HCT116 (cell line): ENCODE measurements at regions not wholly inside any gene's neighbourhood (a gene's known extent, or its start where the extent isn't known, plus 50 kb on each side); places are given as distances from the start of the nearest gene placed in this dataset.
"Not testable (repeated sequence)": the region's sequence is repeated elsewhere in the genome, so short reads cannot be mapped to it uniquely, and the experiment has no call there.

ENCODE experiments used
- ATAC-seq: fragments of 200-7000 bp; cut with Tn5 transposase; 2 replicates; pipeline ENCODE4 v1.9.1; 2020; ENCODE audit warnings: mild to moderate bottlenecking, moderate library complexity
- BruUV-seq: library from RNA; stranded (reverse); fragments of 400-500 nt; replicated peaks from 2 replicates; lab custom pipeline; 2021; lab: Mats Ljungman, UMichigan
- CTCF ChIA-PET: fragments of 300-600 bp; sonication (Branson Sonifier 250); formaldehyde crosslinking; loops from one replicate; lab custom pipeline; 2021; ENCODE audit warnings: antibody characterized with exemption; lab: Charles Lee
- POLR2A ChIA-PET: fragments of 300-600, 350-600 bp; sonication (Branson Sonifier 250); formaldehyde crosslinking; loops from one replicate; lab custom pipeline; 2021; ENCODE audit warnings: antibody characterized with exemption; lab: Charles Lee
- RAD21 ChIA-PET, 2 experiments: fragments of 300-600 bp; sonication (Branson Sonifier 250); formaldehyde crosslinking; loops; one replicate each; lab custom pipeline; 2023; ENCODE audit warnings: low total read pairs in 2 of 2; ENCODE audit not compliant: uncharacterized antibody in 2 of 2, unreplicated experiment in 2 of 2, low non-redundant PET in 1 of 2; lab: Charles Lee
- DNase-seq: peaks from one replicate; pipeline ENCODE4 v3.0.0-alpha.2; 2010; ENCODE audit warnings: low read depth, low spot score
- H2AFZ ChIP-seq: fragments of 200-600 bp; shearing (Covaris generic), sonication (generic); 2 replicates; pipeline ENCODE4 v1.6.1; 2017; ENCODE audit warnings: low read depth, mixed run types, mixed read lengths, antibody characterized with exemption, low read length; ENCODE audit not compliant: poor library complexity, severe bottlenecking
- H3K27ac ChIP-seq: 2 replicates; pipeline ENCODE4 v1.5.1; 2012; ENCODE audit warnings: low read depth, low read length
- H3K27me3 ChIP-seq: fragments of 200-600 bp; sonication (generic); 2 replicates; pipeline ENCODE4 v1.6.1; 2016; ENCODE audit warnings: mixed run types, low read length, mixed read lengths; ENCODE audit not compliant: insufficient read depth
- H3K36me3 ChIP-seq, 2 experiments: fragments of 200-500 bp in 1 of 2; fragments of 200-600 bp in 1 of 2; sonication (Bioruptor generic) in 1 of 2; sonication (generic) in 1 of 2; 2 replicates each; pipeline versions ENCODE4 v1.5.1 to v1.6.1; 2014 to 2016; ENCODE audit warnings: low read length in 2 of 2, inconsistent platforms in 1 of 2, mixed read lengths in 1 of 2, mixed run types in 1 of 2; ENCODE audit not compliant: insufficient read depth in 2 of 2, control insufficient read depth in 1 of 2
- H3K4me1 ChIP-seq, 2 experiments: fragments of 200-600 bp in 1 of 2; sonication (generic) in 1 of 2; 2 replicates each; pipeline versions ENCODE4 v1.5.1 to v1.6.1; 2012 to 2017; ENCODE audit warnings: low read length in 2 of 2, inconsistent platforms in 1 of 2, mild to moderate bottlenecking in 1 of 2, mixed read lengths in 1 of 2, mixed run types in 1 of 2, moderate library complexity in 1 of 2; ENCODE audit not compliant: insufficient read depth in 2 of 2, control insufficient read depth in 1 of 2
- H3K4me2 ChIP-seq: fragments of 200-600 bp; sonication (generic); 2 replicates; pipeline ENCODE4 v1.6.1; 2017; ENCODE audit warnings: mixed run types, low read length, mixed read lengths
- H3K4me3 ChIP-seq, 2 experiments: fragments of 200-600 bp in 1 of 2; sonication (generic) in 1 of 2; replicated peaks in 1 of 2; 2 replicates each; pipeline ENCODE4 v1.5.1; 2011 to 2016; ENCODE audit warnings: low read length in 2 of 2, control low read depth in 1 of 2, low read depth in 1 of 2, mild to moderate bottlenecking in 1 of 2, mixed read lengths in 1 of 2, mixed run types in 1 of 2
- H3K79me2 ChIP-seq: fragments of 200-600 bp; sonication (generic); 2 replicates; pipeline ENCODE4 v1.6.1; 2017; ENCODE audit warnings: mild to moderate bottlenecking, mixed run types, low read length, moderate library complexity, mixed read lengths; ENCODE audit not compliant: insufficient read depth
- H3K9ac ChIP-seq: fragments of 200-600 bp; sonication (generic); 2 replicates; pipeline ENCODE4 v1.6.1; 2016; ENCODE audit warnings: low read length, mixed read lengths
- H3K9me2 ChIP-seq: fragments of 200-600 bp; sonication (generic), shearing (Covaris generic); 2 replicates; pipeline ENCODE4 v1.6.1; 2017; ENCODE audit warnings: mixed run types, mild to moderate bottlenecking, moderate library complexity; ENCODE audit not compliant: insufficient read depth
- H3K9me3 ChIP-seq, 2 experiments: fragments of 200-500 bp in 1 of 2; fragments of 200-600 bp in 1 of 2; sonication (Bioruptor generic) in 1 of 2; sonication (generic) in 1 of 2; 2 replicates each; pipeline ENCODE4 v1.6.1; 2014 to 2017; ENCODE audit warnings: low read length in 2 of 2, mixed read lengths in 2 of 2, inconsistent platforms in 1 of 2, low read depth in 1 of 2, mild to moderate bottlenecking in 1 of 2, mixed run types in 1 of 2, moderate library complexity in 1 of 2; ENCODE audit not compliant: control insufficient read depth in 1 of 2, insufficient read depth in 1 of 2
- H4K20me1 ChIP-seq: fragments of 200-600 bp; sonication (generic), shearing (Covaris generic); 2 replicates; pipeline ENCODE4 v1.6.1; 2017; ENCODE audit warnings: mixed run types, mild to moderate bottlenecking, moderate library complexity; ENCODE audit not compliant: insufficient read depth
- CBX3 ChIP-seq: IDR thresholded peaks from 2 replicates; pipeline ENCODE4 v1.6.1; 2012; ENCODE audit warnings: low read depth
- CEBPB ChIP-seq: IDR thresholded peaks from 2 replicates; pipeline ENCODE4 v1.6.1; 2012; ENCODE audit warnings: low read depth
- EGR1 ChIP-seq: IDR thresholded peaks from 2 replicates; pipeline ENCODE4 v1.6.1; 2012; ENCODE audit warnings: low read depth
- ELF1 ChIP-seq: IDR thresholded peaks from 2 replicates; pipeline ENCODE4 v1.6.1; 2012; ENCODE audit warnings: low read depth, borderline replicate concordance
- EZH2 ChIP-seq: fragments of 200-600 bp; sonication (generic); IDR thresholded peaks from 2 replicates; pipeline ENCODE4 v1.6.1; 2017; ENCODE audit warnings: antibody characterized with exemption, mixed run types
- EZH2phosphoT487 ChIP-seq: fragments of 200-600 bp; IDR thresholded peaks from 2 replicates; pipeline ENCODE4 v1.6.1; 2018; ENCODE audit warnings: antibody characterized with exemption, borderline replicate concordance
- FOSL1 ChIP-seq: IDR thresholded peaks from 2 replicates; pipeline ENCODE4 v1.6.1; 2012; ENCODE audit warnings: low read depth
- POLR2AphosphoS5 ChIP-seq: IDR thresholded peaks from 2 replicates; pipeline ENCODE4 v1.6.1; 2011; ENCODE audit warnings: mild to moderate bottlenecking, low read depth, low read length, moderate library complexity
- RAD21 ChIP-seq: IDR thresholded peaks from 2 replicates; pipeline ENCODE4 v1.6.1; 2012; ENCODE audit warnings: low read depth, mild to moderate bottlenecking
- SP1 ChIP-seq: IDR thresholded peaks from 2 replicates; pipeline ENCODE4 v1.6.1; 2012; ENCODE audit warnings: low read depth
- TCF7L2 ChIP-seq: IDR thresholded peaks from 2 replicates; pipeline ENCODE4 v1.7.0; 2011; ENCODE audit warnings: borderline replicate concordance, inconsistent platforms; ENCODE audit not compliant: insufficient read depth, insufficient read length; ENCODE audit errors: extremely low read depth
- ZNF274 ChIP-seq: fragments of 200-500 bp; sonication (Bioruptor generic); IDR thresholded peaks from 2 replicates; pipeline ENCODE4 v1.6.1; 2014; ENCODE audit warnings: mild to moderate bottlenecking, low read depth, low read length, inconsistent platforms
- intact Hi-C: fragments of 100-400 bp; cut with micrococcal nuclease; formaldehyde crosslinking; loops from 2 replicates; pipeline ENCODE4 v1.10.0; 2022
- TF ChIP-seq, protein P1 (sequence below): IDR thresholded peaks from 2 replicates; pipeline ENCODE4 v1.6.1; 2011; ENCODE audit warnings: mild to moderate bottlenecking, low read length, moderate library complexity; ENCODE audit not compliant: insufficient replicate concordance; ENCODE audit errors: extremely low read depth
- TF ChIP-seq, protein P2 (sequence below): IDR thresholded peaks from 2 replicates; pipeline ENCODE4 v1.6.1; 2012
- TF ChIP-seq, protein P3 (sequence below), 3 experiments: fragments of 200-600 bp in 1 of 3; sonication (generic) in 1 of 3; IDR thresholded peaks in 2 of 3; conservative IDR thresholded peaks in 1 of 3; 2 replicates each; pipeline ENCODE4 v1.5.1; 2012 to 2017; ENCODE audit warnings: low read depth in 2 of 3, low read length in 2 of 3, antibody characterized with exemption in 1 of 3, borderline replicate concordance in 1 of 3, control low read depth in 1 of 3, mild to moderate bottlenecking in 1 of 3, mixed read lengths in 1 of 3, mixed run types in 1 of 3, moderate library complexity in 1 of 3; ENCODE audit not compliant: insufficient read depth in 1 of 3

DNA sequence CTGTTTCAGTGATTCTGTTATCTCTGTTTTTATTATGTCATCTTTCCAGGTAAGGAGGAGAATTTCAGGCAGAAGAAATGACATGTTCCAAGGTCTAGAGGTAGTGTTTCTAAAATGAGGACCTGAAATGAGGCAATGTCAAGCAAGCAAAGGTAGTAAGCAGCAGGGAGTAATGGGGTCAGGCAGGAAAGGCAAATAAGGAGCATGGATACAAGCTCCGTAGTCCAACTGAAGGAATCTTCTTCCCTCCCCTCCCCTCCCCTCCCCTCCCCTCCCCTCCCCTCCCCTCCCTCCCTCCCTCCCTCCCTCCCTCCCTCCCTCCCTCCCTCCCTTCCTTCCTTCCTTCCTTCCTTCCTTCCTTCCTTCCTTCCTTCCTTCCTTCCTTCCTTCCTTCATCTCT is 240.2 kb upstream of the STXBP6 start:
- H3K4me1 ChIP-seq = not testable (repeated sequence)

DNA sequence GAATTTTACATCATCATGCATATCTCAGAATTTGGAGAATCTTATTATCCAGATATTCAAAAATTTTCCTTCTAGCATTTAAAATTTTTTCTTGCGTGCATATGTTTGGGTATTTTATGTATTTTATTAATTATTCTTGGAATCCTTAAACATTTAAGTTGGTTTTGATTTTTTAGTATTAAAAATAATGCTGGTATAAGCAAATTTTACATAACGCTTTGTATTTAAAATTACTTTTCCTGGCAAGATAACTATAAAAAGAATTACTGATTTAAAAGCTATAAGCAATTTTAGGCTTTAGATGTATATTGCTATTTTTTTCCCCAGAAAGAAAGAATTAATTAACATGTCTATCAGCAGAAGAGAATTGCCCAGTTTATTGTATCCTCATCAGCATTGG is 224.6 kb upstream of the STXBP6 start:
- Histone ChIP-seq H3K9ac (no peak overlapping the region), H3K4me2 (no peak overlapping the region), H3K36me3 (no peaks in the 10 kb centered on the region), H2AFZ (no peak overlapping the region), H3K4me1 (no peaks in the 10 kb centered on the region), H3K27ac (no peak overlapping the region), H3K4me3 (no peak overlapping the region), H3K79me2 (no peaks in the 10 kb centered on the region), H3K9me3 (peaks cover 15 to 25% of the 10 kb centered on the region in 2 experiments; a peak in 2 of 4 replicates), H3K9me2 (no peaks in the 10 kb centered on the region), H4K20me1 (no peaks in the 10 kb centered on the region), H3K27me3 (no peaks in the 10 kb centered on the region)
- ChIA-PET POLR2A (no interaction called here), CTCF (no interaction called here), RAD21 (no interaction called here)
- ATAC-seq (no peak), DNase-seq (no peak)
- TF ChIP-seq EGR1 (no peak), RAD21 (no peak), ZNF274 (no peak), CBX3 (no peak), EZH2phosphoT487 (no peak), FOSL1 (no peak), CEBPB (no peak), POLR2AphosphoS5 (no peak), TCF7L2 (no peak), SP1 (no peak), EZH2 (no peak), ELF1 (no peak)
- TF ChIP-seq, protein P1, sequence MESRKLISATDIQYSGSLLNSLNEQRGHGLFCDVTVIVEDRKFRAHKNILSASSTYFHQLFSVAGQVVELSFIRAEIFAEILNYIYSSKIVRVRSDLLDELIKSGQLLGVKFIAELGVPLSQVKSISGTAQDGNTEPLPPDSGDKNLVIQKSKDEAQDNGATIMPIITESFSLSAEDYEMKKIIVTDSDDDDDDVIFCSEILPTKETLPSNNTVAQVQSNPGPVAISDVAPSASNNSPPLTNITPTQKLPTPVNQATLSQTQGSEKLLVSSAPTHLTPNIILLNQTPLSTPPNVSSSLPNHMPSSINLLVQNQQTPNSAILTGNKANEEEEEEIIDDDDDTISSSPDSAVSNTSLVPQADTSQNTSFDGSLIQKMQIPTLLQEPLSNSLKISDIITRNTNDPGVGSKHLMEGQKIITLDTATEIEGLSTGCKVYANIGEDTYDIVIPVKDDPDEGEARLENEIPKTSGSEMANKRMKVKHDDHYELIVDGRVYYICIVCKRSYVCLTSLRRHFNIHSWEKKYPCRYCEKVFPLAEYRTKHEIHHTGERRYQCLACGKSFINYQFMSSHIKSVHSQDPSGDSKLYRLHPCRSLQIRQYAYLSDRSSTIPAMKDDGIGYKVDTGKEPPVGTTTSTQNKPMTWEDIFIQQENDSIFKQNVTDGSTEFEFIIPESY = no peak
- TF ChIP-seq, protein P2, sequence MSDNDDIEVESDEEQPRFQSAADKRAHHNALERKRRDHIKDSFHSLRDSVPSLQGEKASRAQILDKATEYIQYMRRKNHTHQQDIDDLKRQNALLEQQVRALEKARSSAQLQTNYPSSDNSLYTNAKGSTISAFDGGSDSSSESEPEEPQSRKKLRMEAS = no peak
- TF ChIP-seq, protein P3, sequence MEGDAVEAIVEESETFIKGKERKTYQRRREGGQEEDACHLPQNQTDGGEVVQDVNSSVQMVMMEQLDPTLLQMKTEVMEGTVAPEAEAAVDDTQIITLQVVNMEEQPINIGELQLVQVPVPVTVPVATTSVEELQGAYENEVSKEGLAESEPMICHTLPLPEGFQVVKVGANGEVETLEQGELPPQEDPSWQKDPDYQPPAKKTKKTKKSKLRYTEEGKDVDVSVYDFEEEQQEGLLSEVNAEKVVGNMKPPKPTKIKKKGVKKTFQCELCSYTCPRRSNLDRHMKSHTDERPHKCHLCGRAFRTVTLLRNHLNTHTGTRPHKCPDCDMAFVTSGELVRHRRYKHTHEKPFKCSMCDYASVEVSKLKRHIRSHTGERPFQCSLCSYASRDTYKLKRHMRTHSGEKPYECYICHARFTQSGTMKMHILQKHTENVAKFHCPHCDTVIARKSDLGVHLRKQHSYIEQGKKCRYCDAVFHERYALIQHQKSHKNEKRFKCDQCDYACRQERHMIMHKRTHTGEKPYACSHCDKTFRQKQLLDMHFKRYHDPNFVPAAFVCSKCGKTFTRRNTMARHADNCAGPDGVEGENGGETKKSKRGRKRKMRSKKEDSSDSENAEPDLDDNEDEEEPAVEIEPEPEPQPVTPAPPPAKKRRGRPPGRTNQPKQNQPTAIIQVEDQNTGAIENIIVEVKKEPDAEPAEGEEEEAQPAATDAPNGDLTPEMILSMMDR (IDR thresholded peaks at IDR 0.05 in 2 of 3, conservative IDR thresholded peaks at IDR 0.05 in 1 of 3; ENCODE audit: borderline replicate concordance in 1 of 3, insufficient read depth in 1 of 3, low read depth in 2 of 3, low read length in 2 of 3) = no peak
- intact Hi-C loops = no loop called here
- no TSS peak for BruUV-seq

More for the DNA sequence above, 240.2 kb upstream of the STXBP6 start:
- RAD21 ChIA-PET, H3K9me2 ChIP-seq, DNase-seq, H3K27me3 ChIP-seq, ATAC-seq, H2AFZ ChIP-seq, H3K9ac ChIP-seq, H3K4me3 ChIP-seq, CTCF ChIA-PET, H3K79me2 ChIP-seq, H3K4me2 ChIP-seq, H3K9me3 ChIP-seq, POLR2A ChIA-PET, H4K20me1 ChIP-seq, BruUV-seq, H3K27ac ChIP-seq, intact Hi-C loops, H3K36me3 ChIP-seq: not testable (repeated sequence)
